GM18499 (cell line): ENCODE measurements at regions not wholly inside any gene's neighbourhood (a gene's known extent, or its start where the extent isn't known, plus 50 kb on each side); places are given as distances from the start of the nearest gene placed in this dataset.
"Not testable (repeated sequence)": the region's sequence is repeated elsewhere in the genome, so short reads cannot be mapped to it uniquely, and the experiment has no call there.

Source experiments
- ATAC-seq: cut with Tn5 transposase; IDR thresholded peaks from one replicate; pipeline ENCODE4 v1.9.1; 2021; ENCODE audit warnings: moderate number of reproducible peaks; ENCODE audit not compliant: insufficient read depth, unreplicated experiment

- ATAC-seq = no peak
Observed at GRCh38 chr9:96100385-96101300, 201.3 kb downstream of the HSD17B3 start.

- ATAC-seq = not testable (repeated sequence)
Observed at GRCh38 chr9:96090630-96091029, 211.3 kb downstream of the HSD17B3 start.

- ATAC-seq = no peak
Observed at GRCh38 chr9:96089452-96090085, 212.4 kb downstream of the HSD17B3 start.

- ATAC-seq = no peak
Observed at GRCh38 chr9:96088510-96088909, 213.0 kb downstream of the ERCC6L2 start.

GRCh38 chr9:96087669-96088299 is 212.3 kb downstream of the ERCC6L2 start:
- ATAC-seq = no peak

GRCh38 chr9:96086936-96087571 is 211.6 kb downstream of the ERCC6L2 start:
- no peak for ATAC-seq

- no peak for ATAC-seq
Observed at GRCh38 chr9:96085491-96086143, 210.1 kb downstream of the ERCC6L2 start.

GRCh38 chr9:96084331-96084734 is 208.8 kb downstream of the ERCC6L2 start:
- no peak for ATAC-seq

- ATAC-seq = no peak
Observed at GRCh38 chr9:96082516-96083232, 207.2 kb downstream of the ERCC6L2 start.

GRCh38 chr9:96080364-96080763 is 204.9 kb downstream of the ERCC6L2 start:
- no peak for ATAC-seq

GRCh38 chr9:96079779-96080178 is 204.3 kb downstream of the ERCC6L2 start:
- no peak for ATAC-seq

GRCh38 chr9:96078897-96079490 is 203.5 kb downstream of the ERCC6L2 start:
- no peak for ATAC-seq

- no peak for ATAC-seq
Observed at GRCh38 chr9:96075757-96076156, 200.3 kb downstream of the ERCC6L2 start.

- ATAC-seq = no peak
Observed at GRCh38 chr9:96075111-96075510, 199.6 kb downstream of the ERCC6L2 start.

GRCh38 chr9:96073531-96074480 is 198.3 kb downstream of the ERCC6L2 start:
- no peak for ATAC-seq

- no peak for ATAC-seq
Observed at GRCh38 chr9:96072930-96073329, 197.4 kb downstream of the ERCC6L2 start.

- ATAC-seq = no peak
Observed at GRCh38 chr9:96071815-96072124, 196.3 kb downstream of the ERCC6L2 start.

GRCh38 chr9:96071076-96071814 is 195.8 kb downstream of the ERCC6L2 start:
- ATAC-seq = no peak
